ENCODE measurements at regions not wholly inside any gene's neighbourhood (a gene's known extent, or its start where the extent isn't known, plus 50 kb on each side); places are given as distances from the start of the nearest gene placed in this dataset.

DNA sequence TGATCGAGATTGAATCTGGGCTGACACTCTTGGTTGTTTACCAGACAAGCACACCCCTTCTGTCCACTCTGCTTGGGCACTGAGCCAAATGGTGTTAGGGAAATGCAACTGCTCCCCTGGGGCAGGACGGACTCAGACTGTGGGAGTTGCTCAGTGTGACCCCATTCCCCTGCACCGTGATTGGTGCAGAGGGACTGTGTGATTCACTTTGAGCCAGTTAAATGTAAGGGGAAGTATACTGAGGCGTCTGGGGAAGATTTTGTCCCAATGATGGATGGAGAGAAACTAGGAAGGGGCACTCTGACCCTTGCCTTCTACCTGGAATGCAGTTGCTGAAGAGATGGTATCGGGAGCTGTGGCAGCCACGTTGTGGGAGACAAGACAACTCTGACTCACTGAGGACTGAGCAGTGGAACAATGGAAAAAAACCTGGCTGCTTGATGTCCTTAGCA, 196.0 kb upstream of the ANKRD55 start:
- H3K9me2 ChIP-seq (replicated peaks; ENCODE audit: low read depth, low read length): no peaks in the 10 kb centered on the region
- H3K9ac ChIP-seq (ENCODE audit: low read depth, low read length, poor library complexity, severe bottlenecking): no peak overlapping the region

DNA sequence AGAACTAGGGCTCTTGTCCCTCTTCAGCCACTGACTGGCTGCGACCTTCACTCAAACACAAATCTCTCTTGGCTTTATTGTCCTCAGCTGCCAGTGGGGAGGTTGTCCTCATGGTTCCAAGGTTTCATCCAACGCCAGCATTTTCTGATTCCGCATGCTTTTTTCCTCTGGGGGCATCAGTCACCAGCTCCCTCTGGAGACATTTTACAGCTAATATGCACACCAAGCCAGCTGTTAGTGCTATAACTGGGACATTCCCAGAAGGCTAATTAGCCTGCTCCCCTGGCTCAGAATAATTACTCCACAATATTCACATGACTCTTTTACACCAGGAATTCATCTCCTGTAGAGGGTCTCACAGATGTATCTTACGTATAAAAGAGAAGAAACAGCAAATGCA, 193.6 kb upstream of the ANKRD55 start:
- no peak overlapping the region for H2AFZ ChIP-seq (ENCODE audit: low read length)
- no peaks in the 10 kb centered on the region for H3K36me3 ChIP-seq (ENCODE audit: insufficient read depth, low read length)
- no peak overlapping the region for H3K9ac ChIP-seq (ENCODE audit: low read depth, low read length, poor library complexity, severe bottlenecking)
- H3K4me1 ChIP-seq (ENCODE audit: insufficient read depth, low read length, poor library complexity, severe bottlenecking): no peaks in the 10 kb centered on the region
- no peaks in the 10 kb centered on the region for H3F3A ChIP-seq (ENCODE audit: low read depth)
- no peaks in the 10 kb centered on the region for H3K27me3 ChIP-seq (ENCODE audit: insufficient read depth, low read length, poor library complexity, severe bottlenecking)
- H3K9me3 ChIP-seq (ENCODE audit: insufficient read depth, low read depth, low read length): no peaks in the 10 kb centered on the region
- H3K79me2 ChIP-seq (ENCODE audit: insufficient read depth, low read length): no peaks in the 10 kb centered on the region
- no peaks in the 10 kb centered on the region for H4K20me1 ChIP-seq (ENCODE audit: insufficient read depth, low read length, poor library complexity, severe bottlenecking)
- no peak overlapping the region for H3K4me3 ChIP-seq (ENCODE audit: low read length, poor library complexity, severe bottlenecking)
- TF ChIP-seq EZH2phosphoT487 (IDR thresholded peaks at IDR 0.05; ENCODE audit: borderline replicate concordance): no peak
- TF ChIP-seq, protein P1, sequence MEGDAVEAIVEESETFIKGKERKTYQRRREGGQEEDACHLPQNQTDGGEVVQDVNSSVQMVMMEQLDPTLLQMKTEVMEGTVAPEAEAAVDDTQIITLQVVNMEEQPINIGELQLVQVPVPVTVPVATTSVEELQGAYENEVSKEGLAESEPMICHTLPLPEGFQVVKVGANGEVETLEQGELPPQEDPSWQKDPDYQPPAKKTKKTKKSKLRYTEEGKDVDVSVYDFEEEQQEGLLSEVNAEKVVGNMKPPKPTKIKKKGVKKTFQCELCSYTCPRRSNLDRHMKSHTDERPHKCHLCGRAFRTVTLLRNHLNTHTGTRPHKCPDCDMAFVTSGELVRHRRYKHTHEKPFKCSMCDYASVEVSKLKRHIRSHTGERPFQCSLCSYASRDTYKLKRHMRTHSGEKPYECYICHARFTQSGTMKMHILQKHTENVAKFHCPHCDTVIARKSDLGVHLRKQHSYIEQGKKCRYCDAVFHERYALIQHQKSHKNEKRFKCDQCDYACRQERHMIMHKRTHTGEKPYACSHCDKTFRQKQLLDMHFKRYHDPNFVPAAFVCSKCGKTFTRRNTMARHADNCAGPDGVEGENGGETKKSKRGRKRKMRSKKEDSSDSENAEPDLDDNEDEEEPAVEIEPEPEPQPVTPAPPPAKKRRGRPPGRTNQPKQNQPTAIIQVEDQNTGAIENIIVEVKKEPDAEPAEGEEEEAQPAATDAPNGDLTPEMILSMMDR (conservative IDR thresholded peaks at IDR 0.05; ENCODE audit: low read length): no peak
- H3K9me2 ChIP-seq (replicated peaks; ENCODE audit: low read depth, low read length): no peaks in the 10 kb centered on the region
- H3K4me2 ChIP-seq (ENCODE audit: low read depth, low read length, poor library complexity, severe bottlenecking): no peak overlapping the region

More for the DNA sequence above, 196.0 kb upstream of the ANKRD55 start:
- Histone ChIP-seq H2AFZ (ENCODE audit: low read length) (no peak overlapping the region), H3K4me2 (ENCODE audit: low read depth, low read length, poor library complexity, severe bottlenecking) (no peak overlapping the region), H3K9me3 (ENCODE audit: insufficient read depth, low read depth, low read length) (no peaks in the 10 kb centered on the region), H3K36me3 (ENCODE audit: insufficient read depth, low read length) (no peaks in the 10 kb centered on the region), H3K27me3 (ENCODE audit: insufficient read depth, low read length, poor library complexity, severe bottlenecking) (no peaks in the 10 kb centered on the region), H3K4me3 (ENCODE audit: low read length, poor library complexity, severe bottlenecking) (no peak overlapping the region), H3K79me2 (ENCODE audit: insufficient read depth, low read length) (no peaks in the 10 kb centered on the region), H4K20me1 (ENCODE audit: insufficient read depth, low read length, poor library complexity, severe bottlenecking) (no peaks in the 10 kb centered on the region), H3F3A (ENCODE audit: low read depth) (no peaks in the 10 kb centered on the region), H3K4me1 (ENCODE audit: insufficient read depth, low read length, poor library complexity, severe bottlenecking) (peaks cover 4% of the 10 kb centered on the region)
- TF ChIP-seq, protein P1 (conservative IDR thresholded peaks at IDR 0.05; ENCODE audit: low read length): no peak
- TF ChIP-seq EZH2phosphoT487 (IDR thresholded peaks at IDR 0.05; ENCODE audit: borderline replicate concordance): no peak

DNA sequence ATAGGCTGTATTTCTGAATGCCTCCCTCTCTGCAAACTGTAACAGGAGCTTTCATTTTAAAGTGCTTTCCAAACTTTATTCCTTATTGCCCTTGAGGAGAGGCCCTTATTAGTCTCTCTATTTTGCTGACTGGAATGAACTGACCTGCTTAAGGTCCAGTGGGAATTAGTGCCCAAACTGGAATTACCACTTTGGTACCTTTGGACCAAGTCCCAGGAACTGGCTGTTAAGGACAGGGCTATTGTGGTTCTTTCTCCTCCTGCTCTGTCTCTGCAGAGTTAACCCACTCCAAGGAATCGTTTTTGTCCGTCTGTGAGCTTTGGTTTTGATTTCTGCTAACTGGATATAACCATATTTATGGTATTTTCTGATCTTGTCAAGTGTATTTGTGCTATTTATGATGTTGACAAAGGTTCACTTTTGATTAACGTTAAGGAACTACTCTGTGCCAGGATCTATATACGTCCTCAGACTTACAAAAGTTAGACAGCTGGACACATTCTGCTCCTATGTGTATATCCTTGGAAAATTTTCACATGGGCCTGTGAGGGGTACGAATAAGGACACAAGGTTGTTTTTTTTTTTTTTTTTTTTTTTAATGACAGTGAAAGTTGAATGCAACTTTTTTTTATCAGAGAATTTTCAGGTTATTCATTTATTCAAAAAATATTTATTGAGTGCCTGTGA, 189.1 kb upstream of the ANKRD55 start:
- Histone ChIP-seq H3K4me3 (ENCODE audit: low read length, poor library complexity, severe bottlenecking) (no peak overlapping the region), H3K27me3 (ENCODE audit: insufficient read depth, low read length, poor library complexity, severe bottlenecking) (no peaks in the 10 kb centered on the region), H3F3A (ENCODE audit: low read depth) (no peaks in the 10 kb centered on the region), H3K4me2 (ENCODE audit: low read depth, low read length, poor library complexity, severe bottlenecking) (no peak overlapping the region), H2AFZ (ENCODE audit: low read length) (no peak overlapping the region), H3K9me3 (ENCODE audit: insufficient read depth, low read depth, low read length) (peaks cover 17% of the 10 kb centered on the region), H3K79me2 (ENCODE audit: insufficient read depth, low read length) (no peaks in the 10 kb centered on the region), H3K36me3 (ENCODE audit: insufficient read depth, low read length) (no peaks in the 10 kb centered on the region), H4K20me1 (ENCODE audit: insufficient read depth, low read length, poor library complexity, severe bottlenecking) (no peaks in the 10 kb centered on the region), H3K4me1 (ENCODE audit: insufficient read depth, low read length, poor library complexity, severe bottlenecking) (no peaks in the 10 kb centered on the region), H3K9ac (ENCODE audit: low read depth, low read length, poor library complexity, severe bottlenecking) (no peak overlapping the region), H3K9me2 (replicated peaks; ENCODE audit: low read depth, low read length) (no peaks in the 10 kb centered on the region)
- TF ChIP-seq, protein P1 (conservative IDR thresholded peaks at IDR 0.05; ENCODE audit: low read length): no peak
- no peak for TF ChIP-seq EZH2phosphoT487 (IDR thresholded peaks at IDR 0.05; ENCODE audit: borderline replicate concordance)

Data from Loucy (cell line).